Karpas-422 (cell line): ENCODE measurements at regions not wholly inside any gene's neighbourhood (a gene's known extent, or its start where the extent isn't known, plus 50 kb on each side); places are given as distances from the start of the nearest gene placed in this dataset.

Experiments used
- DNase-seq: peaks from one replicate; pipeline ENCODE4 v3.0.0-alpha.2; 2015
- H2AFZ ChIP-seq: fragments of 200-600 bp; sonication (generic); 2 replicates; pipeline ENCODE4 v1.6.1; 2014; ENCODE audit warnings: antibody characterized with exemption, low read length, mixed read lengths
- H3K27ac ChIP-seq: fragments of 200-600 bp; sonication (generic); 2 replicates; pipeline ENCODE4 v1.5.1; 2014; ENCODE audit warnings: mild to moderate bottlenecking, low read length, moderate library complexity
- H3K27me3 ChIP-seq: fragments of 200-600 bp; sonication (generic); 2 replicates; pipeline ENCODE4 v1.6.1; 2014; ENCODE audit warnings: low read length, mixed read lengths
- H3K36me3 ChIP-seq: fragments of 200-600 bp; sonication (generic); 2 replicates; pipeline ENCODE4 v1.6.1; 2014; ENCODE audit warnings: low read length, mixed read lengths; ENCODE audit not compliant: insufficient read depth
- H3K4me1 ChIP-seq: fragments of 200-600 bp; sonication (generic); 2 replicates; pipeline ENCODE4 v1.6.1; 2014; ENCODE audit warnings: mild to moderate bottlenecking, low read length, mixed read lengths
- H3K4me2 ChIP-seq: fragments of 200-600 bp; sonication (generic); 2 replicates; pipeline ENCODE4 v1.6.1; 2014; ENCODE audit warnings: low read length, low read depth, mild to moderate bottlenecking; ENCODE audit not compliant: poor library complexity, severe bottlenecking
- H3K4me3 ChIP-seq: fragments of 200-600 bp; sonication (generic); 2 replicates; pipeline ENCODE4 v1.5.1; 2014; ENCODE audit warnings: mild to moderate bottlenecking, antibody characterized with exemption, low read length, mixed read lengths
- H3K79me2 ChIP-seq: fragments of 200-600 bp; sonication (generic); 2 replicates; pipeline ENCODE4 v1.6.1; 2014; ENCODE audit warnings: mild to moderate bottlenecking, low read length, mixed read lengths
- H3K9ac ChIP-seq: fragments of 200-600 bp; sonication (generic); 2 replicates; pipeline ENCODE4 v1.6.0; 2014; ENCODE audit warnings: low read length
- H3K9me2 ChIP-seq: fragments of 200-600 bp; sonication (generic), shearing (Covaris generic); replicated peaks from 2 replicates; pipeline ENCODE4 v1.6.0; 2014; ENCODE audit warnings: mild to moderate bottlenecking, low read length, moderate library complexity; ENCODE audit not compliant: insufficient read depth
- H3K9me3 ChIP-seq: fragments of 300-700, 200-600 bp; sonication (generic); 2 replicates; pipeline ENCODE4 v1.6.1; 2014; ENCODE audit warnings: low read length, mixed read lengths
- H4K20me1 ChIP-seq: fragments of 200-600 bp; sonication (generic); 2 replicates; pipeline ENCODE4 v1.6.1; 2014; ENCODE audit warnings: mild to moderate bottlenecking, antibody characterized with exemption, low read length, low read depth; ENCODE audit not compliant: insufficient read depth

GRCh38 chr2:45229411-45229810 lies 220.2 kb upstream of the SIX2 start:
- Histone ChIP-seq H3K4me3 (no peak overlapping the region), H4K20me1 (no peaks in the 10 kb centered on the region)

GRCh38 chr2:45227347-45227746 lies 218.1 kb upstream of the SIX2 start:
- Histone ChIP-seq H3K4me3 (0 out of 2 replicates have a peak overlapping the region, but pooled peaks have one; percentile 10), H3K9me2 (no peaks in the 10 kb centered on the region), H3K79me2 (no peaks in the 10 kb centered on the region), H2AFZ (no peak overlapping the region), H3K36me3 (peaks cover 12% of the 10 kb centered on the region), H3K27me3 (peaks cover 2% of the 10 kb centered on the region; the same call in 1 of the 2 replicates), H3K4me1 (peaks cover 39% of the 10 kb centered on the region), H3K9me3 (peaks cover 7% of the 10 kb centered on the region), H3K27ac (no peak overlapping the region), H3K9ac (no peak overlapping the region), H4K20me1 (no peaks in the 10 kb centered on the region), H3K4me2 (no peak overlapping the region)
- no peak for DNase-seq

More at GRCh38 chr2:45229411-45229810, 220.2 kb upstream of the SIX2 start:
- H3K9me3 ChIP-seq = peaks cover 7% of the 10 kb centered on the region
- no peak overlapping the region for H3K9ac ChIP-seq
- H2AFZ ChIP-seq = no peak overlapping the region
- no peak overlapping the region for H3K27ac ChIP-seq
- H3K36me3 ChIP-seq = peaks cover 12% of the 10 kb centered on the region
- H3K27me3 ChIP-seq = peaks cover 2% of the 10 kb centered on the region; the same call in 1 of the 2 replicates
- no peak overlapping the region for H3K4me2 ChIP-seq
- no peaks in the 10 kb centered on the region for H3K79me2 ChIP-seq
- peaks cover 30% of the 10 kb centered on the region for H3K4me1 ChIP-seq
- no peaks in the 10 kb centered on the region for H3K9me2 ChIP-seq
- DNase-seq = no peak

DNA sequence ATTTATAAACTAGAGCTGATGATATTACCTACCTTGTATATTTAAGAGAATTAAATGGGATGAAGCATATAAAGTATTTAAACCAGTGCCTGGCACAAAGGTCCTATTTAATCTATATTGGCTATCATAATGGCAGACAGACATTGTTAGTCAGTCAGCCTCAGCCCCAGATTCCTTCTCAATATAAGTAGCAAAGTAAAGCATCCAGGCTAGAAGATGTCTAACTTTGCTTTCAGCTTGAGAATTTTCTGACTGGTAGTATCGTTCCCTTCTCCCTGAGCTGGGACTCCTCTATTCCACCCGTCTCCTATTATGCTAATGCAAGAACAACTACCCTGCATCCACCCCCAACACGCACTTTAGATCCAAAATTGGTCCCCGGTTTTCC lies 215.7 kb upstream of the SIX2 start:
- Histone ChIP-seq H3K9me2 (no peaks in the 10 kb centered on the region), H3K79me2 (no peaks in the 10 kb centered on the region), H3K4me1 (peaks cover 36% of the 10 kb centered on the region), H3K4me3 (peak overlapping the region; percentile 34), H3K27ac (peak overlapping the region; percentile 96), H3K9me3 (peaks cover 7% of the 10 kb centered on the region), H2AFZ (no peak overlapping the region), H4K20me1 (no peaks in the 10 kb centered on the region), H3K27me3 (no peaks in the 10 kb centered on the region; the same call in 1 of the 2 replicates), H3K9ac (peak overlapping the region; percentile 65), H3K4me2 (peak overlapping the region; percentile 60), H3K36me3 (peaks cover 12% of the 10 kb centered on the region)
- peak; percentile 62 for DNase-seq

- peaks cover 36% of the 10 kb centered on the region for H3K4me1 ChIP-seq
- peaks cover 7% of the 10 kb centered on the region for H3K9me3 ChIP-seq
- H3K9ac ChIP-seq = peak overlapping the region; percentile 65
- H3K27ac ChIP-seq = peak overlapping the region; percentile 96
- no peaks in the 10 kb centered on the region; the same call in 1 of the 2 replicates for H3K27me3 ChIP-seq
- peak; percentile 95 for DNase-seq
- no peaks in the 10 kb centered on the region for H3K79me2 ChIP-seq
- H3K9me2 ChIP-seq = no peaks in the 10 kb centered on the region
- peaks cover 12% of the 10 kb centered on the region for H3K36me3 ChIP-seq
- H2AFZ ChIP-seq = 0 out of 2 replicates have a peak overlapping the region, but pooled peaks have one; percentile 13
- H4K20me1 ChIP-seq = no peaks in the 10 kb centered on the region
- peak overlapping the region; percentile 60 for H3K4me2 ChIP-seq
- H3K4me3 ChIP-seq = peak overlapping the region; percentile 43
Observed at GRCh38 chr2:45224321-45224992, 215.2 kb upstream of the SIX2 start.

DNA sequence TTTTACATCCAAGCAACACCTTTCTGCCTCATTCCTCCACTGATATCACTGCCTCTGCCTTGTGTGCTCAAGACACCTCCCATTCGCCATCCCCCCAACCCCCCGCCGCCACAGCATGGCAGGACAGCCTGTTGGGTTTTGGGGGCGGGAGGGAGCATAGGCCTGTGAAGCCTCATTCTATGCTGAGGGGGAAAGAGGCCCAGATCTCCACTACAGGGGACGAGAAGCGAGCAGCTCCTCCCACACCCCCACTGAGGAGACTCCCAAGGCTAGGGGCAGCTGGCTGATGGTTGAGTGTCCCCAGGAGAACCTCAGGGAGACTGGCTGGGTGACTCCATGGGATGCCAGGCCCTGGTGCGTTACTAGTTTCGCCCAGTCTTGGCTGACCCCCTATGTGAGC lies 214.3 kb upstream of the SIX2 start:
- H3K79me2 ChIP-seq = no peaks in the 10 kb centered on the region
- H2AFZ ChIP-seq = peak overlapping the region; percentile 13; the same call in 1 of the 2 replicates
- peak overlapping the region; percentile 43 for H3K4me3 ChIP-seq
- no peak for DNase-seq
- peak overlapping the region; percentile 64 for H3K9ac ChIP-seq
- H3K4me2 ChIP-seq = peak overlapping the region; percentile 60
- no peaks in the 10 kb centered on the region for H4K20me1 ChIP-seq
- peak overlapping the region; percentile 96 for H3K27ac ChIP-seq
- peaks cover 7% of the 10 kb centered on the region for H3K9me3 ChIP-seq
- H3K9me2 ChIP-seq = no peaks in the 10 kb centered on the region
- peaks cover 12% of the 10 kb centered on the region for H3K36me3 ChIP-seq
- no peaks in the 10 kb centered on the region; the same call in 1 of the 2 replicates for H3K27me3 ChIP-seq
- peaks cover 36% of the 10 kb centered on the region for H3K4me1 ChIP-seq

- Histone ChIP-seq H3K9ac (no peak overlapping the region), H4K20me1 (no peaks in the 10 kb centered on the region), H3K4me2 (no peak overlapping the region), H3K4me3 (no peak overlapping the region), H3K36me3 (no peaks in the 10 kb centered on the region), H2AFZ (no peak overlapping the region), H3K27ac (no peak overlapping the region), H3K9me3 (no peaks in the 10 kb centered on the region), H3K4me1 (peaks cover 23% of the 10 kb centered on the region), H3K9me2 (no peaks in the 10 kb centered on the region), H3K27me3 (no peaks in the 10 kb centered on the region), H3K79me2 (no peaks in the 10 kb centered on the region)
- no peak for DNase-seq
Observed at GRCh38 chr2:45220227-45220626, 211.0 kb upstream of the SIX2 start.

GRCh38 chr2:45218931-45219339 lies 209.7 kb upstream of the SIX2 start:
- H3K27me3 ChIP-seq = no peaks in the 10 kb centered on the region
- no peaks in the 10 kb centered on the region for H3K79me2 ChIP-seq
- H3K9me2 ChIP-seq = no peaks in the 10 kb centered on the region
- no peaks in the 10 kb centered on the region for H4K20me1 ChIP-seq
- no peak overlapping the region for H3K27ac ChIP-seq
- H3K9me3 ChIP-seq = no peaks in the 10 kb centered on the region
- no peak overlapping the region for H3K9ac ChIP-seq
- no peak overlapping the region for H3K4me3 ChIP-seq
- peaks cover 10% of the 10 kb centered on the region for H3K4me1 ChIP-seq
- no peak for DNase-seq
- H2AFZ ChIP-seq = no peak overlapping the region
- no peaks in the 10 kb centered on the region for H3K36me3 ChIP-seq
- no peak overlapping the region for H3K4me2 ChIP-seq

DNA sequence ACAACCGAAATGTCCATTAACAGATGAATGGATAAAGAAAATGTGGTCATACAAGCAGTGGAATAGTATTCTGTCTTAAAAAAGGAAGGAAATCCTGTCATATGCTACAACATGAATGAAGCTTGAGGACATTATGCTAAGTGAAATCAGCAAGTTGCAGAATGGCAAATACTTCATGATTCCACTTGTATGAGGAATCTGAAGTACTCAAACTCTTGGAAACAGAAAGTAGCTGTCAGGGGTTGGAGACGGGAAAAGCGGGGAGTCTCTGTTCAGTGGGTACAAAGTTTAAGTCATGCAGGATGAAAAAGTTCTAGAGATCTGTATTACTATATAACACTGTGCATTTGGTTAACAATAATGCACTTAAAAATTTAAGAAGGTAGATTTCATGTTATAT lies 209.0 kb upstream of the SIX2 start:
- no peak overlapping the region for H3K4me2 ChIP-seq
- H2AFZ ChIP-seq = no peak overlapping the region
- H3K36me3 ChIP-seq = no peaks in the 10 kb centered on the region
- H3K79me2 ChIP-seq = no peaks in the 10 kb centered on the region
- no peaks in the 10 kb centered on the region for H3K27me3 ChIP-seq
- H3K4me3 ChIP-seq = no peak overlapping the region
- H3K9me3 ChIP-seq = no peaks in the 10 kb centered on the region
- H3K9ac ChIP-seq = no peak overlapping the region
- H3K9me2 ChIP-seq = no peaks in the 10 kb centered on the region
- H3K27ac ChIP-seq = no peak overlapping the region
- peaks cover 4% of the 10 kb centered on the region for H3K4me1 ChIP-seq
- no peaks in the 10 kb centered on the region for H4K20me1 ChIP-seq
- no peak for DNase-seq
